GM19397 (cell line): ENCODE measurements at regions not wholly inside any gene's neighbourhood (a gene's known extent, or its start where the extent isn't known, plus 50 kb on each side); places are given as distances from the start of the nearest gene placed in this dataset.
"Not testable (repeated sequence)": the region's sequence is repeated elsewhere in the genome, so short reads cannot be mapped to it uniquely, and the experiment has no call there.

Experiments used
- ATAC-seq: cut with Tn5 transposase; IDR thresholded peaks from one replicate; pipeline ENCODE4 v1.9.1; 2021; ENCODE audit warnings: mild to moderate bottlenecking, moderate library complexity; ENCODE audit not compliant: unreplicated experiment

GRCh38 chr10:59033622-59034021 lies 142.8 kb upstream of the PHYHIPL start:
- ATAC-seq: no peak

- peak; percentile 98 for ATAC-seq
Observed at GRCh38 chr10:59036311-59037017, 140.0 kb upstream of the PHYHIPL start.

- ATAC-seq: no peak
Observed at GRCh38 chr10:59037018-59037389, 139.4 kb upstream of the PHYHIPL start.

- ATAC-seq: no peak
Observed at GRCh38 chr10:59037506-59037905, 138.9 kb upstream of the PHYHIPL start.

- ATAC-seq: not testable (repeated sequence)
Observed at GRCh38 chr10:59043358-59043757, 133.1 kb upstream of the PHYHIPL start.

- no peak for ATAC-seq
Observed at GRCh38 chr10:59047180-59047579, 129.3 kb upstream of the PHYHIPL start.

GRCh38 chr10:59047957-59048618 lies 128.4 kb upstream of the PHYHIPL start:
- peak; percentile 70 for ATAC-seq

- not testable (repeated sequence) for ATAC-seq
Observed at GRCh38 chr10:59053502-59053901, 122.9 kb upstream of the PHYHIPL start.

GRCh38 chr10:59055045-59055444 lies 121.4 kb upstream of the PHYHIPL start:
- no peak for ATAC-seq

GRCh38 chr10:59057345-59057744 lies 119.1 kb upstream of the PHYHIPL start:
- ATAC-seq: no peak

- ATAC-seq: no peak
Observed at GRCh38 chr10:59060852-59061251, 115.6 kb upstream of the PHYHIPL start.

- ATAC-seq: no peak
Observed at GRCh38 chr10:59063491-59063890, 113.0 kb upstream of the PHYHIPL start.

- ATAC-seq: no peak
Observed at GRCh38 chr10:59064080-59064692, 112.3 kb upstream of the PHYHIPL start.

- ATAC-seq: no peak
Observed at GRCh38 chr10:59064759-59065539, 111.5 kb upstream of the PHYHIPL start.

- ATAC-seq: no peak
Observed at GRCh38 chr10:59068581-59069191, 107.8 kb upstream of the PHYHIPL start.

- no peak for ATAC-seq
Observed at GRCh38 chr10:59072038-59072437, 104.4 kb upstream of the PHYHIPL start.

- no peak for ATAC-seq
Observed at GRCh38 chr10:59073456-59074053, 102.9 kb upstream of the PHYHIPL start.

- ATAC-seq: no peak
Observed at GRCh38 chr10:59075576-59075975, 100.9 kb upstream of the PHYHIPL start.

- ATAC-seq: no peak
Observed at GRCh38 chr10:59077855-59078254, 98.6 kb upstream of the PHYHIPL start.

GRCh38 chr10:59078978-59079377 lies 97.5 kb upstream of the PHYHIPL start:
- ATAC-seq: no peak
